GM06990 (cell line): ENCODE measurements at regions not wholly inside any gene's neighbourhood (a gene's known extent, or its start where the extent isn't known, plus 50 kb on each side); places are given as distances from the start of the nearest gene placed in this dataset.

Experiments used
- DNase-seq: peaks from one replicate; pipeline ENCODE4 v3.0.0-alpha.2; 2011; ENCODE audit not compliant: insufficient read length; ENCODE audit errors: extremely low read depth
- H3K27me3 ChIP-seq: replicated peaks from 2 replicates; pipeline ENCODE4 v1.6.0; 2011; ENCODE audit warnings: low read length; ENCODE audit not compliant: control insufficient read depth, insufficient read depth
- H3K36me3 ChIP-seq: 2 replicates; pipeline ENCODE4 v1.5.1; 2011; ENCODE audit warnings: low read length; ENCODE audit not compliant: control insufficient read depth, insufficient read depth
- H3K4me3 ChIP-seq: replicated peaks from 2 replicates; pipeline ENCODE4 v1.5.1; 2011; ENCODE audit warnings: low read depth, mild to moderate bottlenecking, control low read depth, low read length
- TF ChIP-seq, protein P1 (sequence below): IDR thresholded peaks from 2 replicates; pipeline ENCODE4 v1.5.1; 2011; ENCODE audit warnings: low read length, control low read depth, mild to moderate bottlenecking, inconsistent platforms; ENCODE audit not compliant: insufficient read depth, poor library complexity, severe bottlenecking

DNA sequence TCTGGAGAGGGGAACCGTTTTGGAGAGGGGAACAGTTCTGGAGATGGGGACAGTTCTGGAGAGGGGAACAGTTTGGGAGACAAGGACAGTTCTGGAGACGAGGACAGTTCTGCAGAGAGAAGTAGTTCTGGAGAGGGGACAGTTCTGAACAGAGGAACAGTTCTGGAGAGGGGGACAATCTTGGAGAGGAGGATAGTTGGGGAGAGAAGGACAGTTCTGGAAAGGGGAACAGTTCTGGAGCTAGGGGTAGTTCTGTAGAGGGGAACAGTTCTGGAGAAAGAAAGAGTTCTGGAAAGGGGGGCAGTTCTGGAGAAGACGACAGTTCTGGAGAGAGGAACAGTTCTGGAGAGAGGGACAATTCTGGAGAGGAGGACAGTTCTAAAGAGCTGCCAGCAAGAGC is 745.9 kb downstream of the GALR1 start:
- DNase-seq = no peak
- TF ChIP-seq, protein P1, sequence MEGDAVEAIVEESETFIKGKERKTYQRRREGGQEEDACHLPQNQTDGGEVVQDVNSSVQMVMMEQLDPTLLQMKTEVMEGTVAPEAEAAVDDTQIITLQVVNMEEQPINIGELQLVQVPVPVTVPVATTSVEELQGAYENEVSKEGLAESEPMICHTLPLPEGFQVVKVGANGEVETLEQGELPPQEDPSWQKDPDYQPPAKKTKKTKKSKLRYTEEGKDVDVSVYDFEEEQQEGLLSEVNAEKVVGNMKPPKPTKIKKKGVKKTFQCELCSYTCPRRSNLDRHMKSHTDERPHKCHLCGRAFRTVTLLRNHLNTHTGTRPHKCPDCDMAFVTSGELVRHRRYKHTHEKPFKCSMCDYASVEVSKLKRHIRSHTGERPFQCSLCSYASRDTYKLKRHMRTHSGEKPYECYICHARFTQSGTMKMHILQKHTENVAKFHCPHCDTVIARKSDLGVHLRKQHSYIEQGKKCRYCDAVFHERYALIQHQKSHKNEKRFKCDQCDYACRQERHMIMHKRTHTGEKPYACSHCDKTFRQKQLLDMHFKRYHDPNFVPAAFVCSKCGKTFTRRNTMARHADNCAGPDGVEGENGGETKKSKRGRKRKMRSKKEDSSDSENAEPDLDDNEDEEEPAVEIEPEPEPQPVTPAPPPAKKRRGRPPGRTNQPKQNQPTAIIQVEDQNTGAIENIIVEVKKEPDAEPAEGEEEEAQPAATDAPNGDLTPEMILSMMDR = no peak
- no peaks in the 10 kb centered on the region for H3K36me3 ChIP-seq
- H3K4me3 ChIP-seq = no peak overlapping the region
- H3K27me3 ChIP-seq = no peaks in the 10 kb centered on the region

DNA sequence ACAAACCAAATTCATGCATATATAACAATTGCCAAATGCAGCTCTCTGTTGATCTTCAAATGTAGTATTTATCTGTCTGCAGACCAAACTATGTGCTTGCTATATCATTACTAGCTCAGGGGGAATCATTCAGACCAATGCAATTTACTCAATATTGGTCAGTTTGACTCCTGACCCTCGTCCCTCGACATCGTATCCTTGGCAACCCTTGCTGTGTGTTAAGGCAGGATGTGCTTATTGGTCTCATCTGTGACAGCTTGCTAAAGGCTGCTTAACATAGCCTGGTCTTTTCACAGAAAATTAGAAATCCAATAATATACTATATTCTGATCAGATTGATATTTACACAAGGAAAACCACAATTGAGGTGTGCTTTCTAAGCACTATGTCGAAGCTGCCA is 747.1 kb downstream of the GALR1 start:
- Histone ChIP-seq H3K4me3 (no peak overlapping the region), H3K36me3 (no peaks in the 10 kb centered on the region), H3K27me3 (no peaks in the 10 kb centered on the region)
- DNase-seq = no peak
- TF ChIP-seq, protein P1 = no peak

- TF ChIP-seq, protein P1 = no peak
- no peaks in the 10 kb centered on the region for H3K36me3 ChIP-seq
- no peak overlapping the region for H3K4me3 ChIP-seq
- H3K27me3 ChIP-seq = no peaks in the 10 kb centered on the region
- no peak for DNase-seq
These were observed 752.2 kb downstream of the GALR1 start for GRCh38 chr18:78001811-78002210.

GRCh38 chr18:78006006-78006773 is 756.5 kb downstream of the GALR1 start:
- H3K4me3 ChIP-seq = no peak overlapping the region
- no peak for DNase-seq
- H3K27me3 ChIP-seq = no peaks in the 10 kb centered on the region
- no peaks in the 10 kb centered on the region for H3K36me3 ChIP-seq
- TF ChIP-seq, protein P1 = no peak

- Histone ChIP-seq H3K27me3 (no peaks in the 10 kb centered on the region), H3K4me3 (no peak overlapping the region), H3K36me3 (no peaks in the 10 kb centered on the region)
- TF ChIP-seq, protein P1 = no peak
- no peak for DNase-seq
These were observed 757.2 kb downstream of the GALR1 start for GRCh38 chr18:78006774-78007260.

DNA sequence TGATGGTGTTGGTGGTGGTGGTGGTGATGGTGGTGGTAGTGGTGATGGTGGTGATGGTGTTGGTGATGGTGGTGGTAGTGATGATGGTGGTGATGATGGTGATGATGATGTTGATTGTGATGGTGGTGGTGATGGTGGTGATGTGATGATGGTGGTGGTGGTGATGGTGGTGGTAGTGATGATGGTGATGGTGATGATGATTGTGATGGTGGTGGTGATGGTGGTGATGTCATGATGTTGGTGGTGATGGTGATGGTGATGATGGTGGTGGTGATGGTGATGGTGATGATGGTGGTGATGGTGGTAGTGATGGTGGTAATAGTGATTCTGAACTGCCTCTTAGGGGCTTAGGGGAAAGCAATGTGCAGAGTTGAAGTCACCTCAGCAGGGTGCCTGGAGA is 760.7 kb downstream of the GALR1 start:
- no peak for DNase-seq
- TF ChIP-seq, protein P1 = no peak

More for the DNA sequence above, 760.7 kb downstream of the GALR1 start:
- Histone ChIP-seq H3K36me3 (no peaks in the 10 kb centered on the region), H3K27me3 (no peaks in the 10 kb centered on the region), H3K4me3 (no peak overlapping the region)
